ENCODE measurements at regions not wholly inside any gene's neighbourhood (a gene's known extent, or its start where the extent isn't known, plus 50 kb on each side); places are given as distances from the start of the nearest gene placed in this dataset.

DNA sequence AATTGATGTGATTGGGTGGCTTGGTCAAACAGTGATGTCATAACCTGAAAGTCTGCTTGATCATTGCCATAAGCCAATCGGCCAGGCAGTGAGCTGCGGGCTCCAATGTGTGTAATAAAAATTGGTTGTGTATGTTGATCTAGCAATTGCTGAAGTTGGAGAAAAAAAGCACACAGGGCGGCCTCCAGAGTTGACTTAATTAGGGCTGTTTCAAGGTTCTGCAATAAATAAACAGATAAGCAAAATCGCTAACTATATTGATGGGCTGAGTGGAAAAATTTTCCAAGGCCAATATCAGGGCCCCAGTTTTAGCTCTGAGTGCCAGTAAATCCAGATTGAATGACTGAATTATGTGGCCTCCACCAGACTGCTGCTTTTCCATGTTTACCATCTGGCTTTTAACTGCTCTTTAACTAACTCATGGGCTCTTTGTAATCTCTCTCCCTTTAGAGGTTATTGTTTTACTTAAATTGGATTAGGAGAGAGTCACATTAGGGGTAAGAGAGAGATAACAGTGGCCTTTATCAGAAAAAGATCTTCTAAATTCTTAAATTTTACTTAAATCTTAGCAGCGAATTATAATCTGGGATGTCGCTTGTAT lies 160.6 kb upstream of the WDFY3 start:
- 0 out of 5 replicates have a peak, but pooled peaks cover 0 to 2% of the 10 kb centered on the region in 2 experiments for H3K4me1 ChIP-seq (replicated peaks in 1 of 2; ENCODE audit: control insufficient read depth in 2 of 2, insufficient read depth in 2 of 2, low read length in 2 of 2)
- TF ChIP-seq ZZZ3 (IDR thresholded peaks at IDR 0.05) = no peak
- no peak for TF ChIP-seq POLR2H (tag; IDR thresholded peaks at IDR 0.05; ENCODE audit: low read depth)
- no peak for TF ChIP-seq RFX7 (CRISPR knock-in tag; IDR thresholded peaks at IDR 0.05)
- no peak for TF ChIP-seq ZBED1 (IDR thresholded peaks at IDR 0.05)
- no peak for TF ChIP-seq SIX5 (IDR thresholded peaks at IDR 0.05; ENCODE audit: borderline replicate concordance in 1 of 2, insufficient read depth in 1 of 2, low read depth in 1 of 2, low read length in 2 of 2)
- no peak for TF ChIP-seq MAFF (IDR thresholded peaks at IDR 0.05; ENCODE audit: low read length)
- TF ChIP-seq MAFK (IDR thresholded peaks at IDR 0.05; ENCODE audit: low read length) = no peak
- TF ChIP-seq BMI1 (IDR thresholded peaks at IDR 0.05; ENCODE audit: low read length) = no peak
- TF ChIP-seq, protein P1, sequence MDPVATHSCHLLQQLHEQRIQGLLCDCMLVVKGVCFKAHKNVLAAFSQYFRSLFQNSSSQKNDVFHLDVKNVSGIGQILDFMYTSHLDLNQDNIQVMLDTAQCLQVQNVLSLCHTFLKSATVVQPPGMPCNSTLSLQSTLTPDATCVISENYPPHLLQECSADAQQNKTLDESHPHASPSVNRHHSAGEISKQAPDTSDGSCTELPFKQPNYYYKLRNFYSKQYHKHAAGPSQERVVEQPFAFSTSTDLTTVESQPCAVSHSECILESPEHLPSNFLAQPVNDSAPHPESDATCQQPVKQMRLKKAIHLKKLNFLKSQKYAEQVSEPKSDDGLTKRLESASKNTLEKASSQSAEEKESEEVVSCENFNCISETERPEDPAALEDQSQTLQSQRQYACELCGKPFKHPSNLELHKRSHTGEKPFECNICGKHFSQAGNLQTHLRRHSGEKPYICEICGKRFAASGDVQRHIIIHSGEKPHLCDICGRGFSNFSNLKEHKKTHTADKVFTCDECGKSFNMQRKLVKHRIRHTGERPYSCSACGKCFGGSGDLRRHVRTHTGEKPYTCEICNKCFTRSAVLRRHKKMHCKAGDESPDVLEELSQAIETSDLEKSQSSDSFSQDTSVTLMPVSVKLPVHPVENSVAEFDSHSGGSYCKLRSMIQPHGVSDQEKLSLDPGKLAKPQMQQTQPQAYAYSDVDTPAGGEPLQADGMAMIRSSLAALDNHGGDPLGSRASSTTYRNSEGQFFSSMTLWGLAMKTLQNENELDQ (CRISPR knock-in tag; IDR thresholded peaks at IDR 0.05; ENCODE audit: borderline replicate concordance) = no peak
- no peak for TF ChIP-seq TARDBP (IDR thresholded peaks at IDR 0.05)
- TF ChIP-seq NCOA6 (IDR thresholded peaks at IDR 0.05) = no peak
- TF ChIP-seq ZNF561 (CRISPR knock-in tag; conservative IDR thresholded peaks at IDR 0.05) = no peak
- TF ChIP-seq ZNF174 (CRISPR knock-in tag; IDR thresholded peaks at IDR 0.05) = no peak
- no peak for TF ChIP-seq ZNF239 (CRISPR knock-in tag; IDR thresholded peaks at IDR 0.05)
- in situ Hi-C loops (cut with MboI) = loop anchor here (25.0 kb wide), 1 partner anchor 910 kb away; no protein-coding TSS in a partner anchor
- no peaks in the 10 kb centered on the region for H3K79me2 ChIP-seq (ENCODE audit: control insufficient read depth, insufficient read depth, low read length)
- no peak overlapping the region for H2AFZ ChIP-seq (ENCODE audit: low read depth, low read length)
- WGBS (ENCODE audit: insufficient coverage, low coverage, missing lambda C conversion rate) = 2% methylated on average over 6 of the region's 6 CpGs
- no peaks in the 10 kb centered on the region for H3K27me3 ChIP-seq (ENCODE audit: control insufficient read depth in 2 of 2, insufficient read depth in 2 of 2, low read length in 2 of 2)
- H3K4me3 ChIP-seq = no peak overlapping the region
- no peak overlapping the region for H3K4me2 ChIP-seq (ENCODE audit: insufficient read depth, low read length)
- FAIRE-seq (peak; percentile 60), DNase-seq (ENCODE audit: extremely low read depth in 1 of 4, low spot score in 3 of 4) (no peak), ATAC-seq (no peak)
- CTCF ChIA-PET (ENCODE audit: low intra/inter-chr PET ratio) = no interaction called here
- no peak overlapping the region for H3K9ac ChIP-seq (ENCODE audit: insufficient read depth in 1 of 2, low read depth in 2 of 2, low read length in 2 of 2)
- H3K9me3 ChIP-seq (replicated peaks; ENCODE audit: control insufficient read depth, insufficient read depth, low read depth, low read length) = no peaks in the 10 kb centered on the region
- intact Hi-C loops (cut with micrococcal nuclease) = no loop called here
- POLR2A ChIA-PET = no interaction called here
- H4K20me1 ChIP-seq (replicated peaks; ENCODE audit: control insufficient read depth, insufficient read depth, low read length) = no peaks in the 10 kb centered on the region
- H3K9me1 ChIP-seq (ENCODE audit: control insufficient read depth, insufficient read depth, low read length) = no peaks in the 10 kb centered on the region
- H3K36me3 ChIP-seq (ENCODE audit: control insufficient read depth, insufficient read depth, low read length) = no peaks in the 10 kb centered on the region
- BruUV-seq (replicated peaks) = no TSS peak
- no peak overlapping the region for H3K27ac ChIP-seq (ENCODE audit: extremely low read depth, low read depth, low read length)

All from K562 (cell line).